Neural crest cell (in vitro differentiated cells): ENCODE measurements at regions not wholly inside any gene's neighbourhood (a gene's known extent, or its start where the extent isn't known, plus 50 kb on each side); places are given as distances from the start of the nearest gene placed in this dataset.

Experiments
- DNase-seq: peaks from one replicate; pipeline ENCODE4 v3.0.0; 2021; ENCODE audit warnings: low read depth, mixed read lengths, low spot score
- H3K27ac Mint-ChIP-seq: one replicate; pipeline ENCODE4 v1.8.0; 2021; ENCODE audit warnings: mild to moderate bottlenecking, mixed read lengths; ENCODE audit not compliant: unreplicated experiment
- H3K27me3 Mint-ChIP-seq: 2 replicates; pipeline ENCODE4 v1.8.0; 2021; ENCODE audit warnings: low read depth, mild to moderate bottlenecking, mixed read lengths
- H3K36me3 Mint-ChIP-seq: 2 replicates; pipeline ENCODE4 v1.8.0; 2021; ENCODE audit warnings: low read depth, mild to moderate bottlenecking, mixed read lengths
- H3K4me1 Mint-ChIP-seq: 2 replicates; pipeline ENCODE4 v1.8.0; 2021; ENCODE audit warnings: mixed read lengths
- H3K4me3 Mint-ChIP-seq: one replicate; pipeline ENCODE4 v1.8.0; 2021; ENCODE audit warnings: mild to moderate bottlenecking, mixed read lengths
- H3K9me3 Mint-ChIP-seq: 2 replicates; pipeline ENCODE4 v1.8.0; 2021; ENCODE audit warnings: mixed read lengths
- CTCF ChIP-seq: fragments of 200-600 bp; sonication (generic); conservative IDR thresholded peaks from 2 replicates; pipeline ENCODE4 v1.5.0; 2021; ENCODE audit warnings: antibody characterized with exemption, mild to moderate bottlenecking

GRCh38 chr14:98951031-98951430, 321.0 kb downstream of the BCL11B start:
- DNase-seq = no peak
- H3K9me3 Mint-ChIP-seq = no peaks in the 10 kb centered on the region
- no peaks in the 10 kb centered on the region for H3K27me3 Mint-ChIP-seq
- no peak for TF ChIP-seq CTCF
- H3K36me3 Mint-ChIP-seq = no peaks in the 10 kb centered on the region
- H3K4me3 Mint-ChIP-seq = no peak overlapping the region
- H3K4me1 Mint-ChIP-seq = peaks cover 26% of the 10 kb centered on the region
- H3K27ac Mint-ChIP-seq = no peak overlapping the region

- Mint-ChIP-seq H3K4me1 (peaks cover 23% of the 10 kb centered on the region), H3K27me3 (no peaks in the 10 kb centered on the region), H3K27ac (no peak overlapping the region), H3K36me3 (no peaks in the 10 kb centered on the region), H3K9me3 (no peaks in the 10 kb centered on the region), H3K4me3 (no peak overlapping the region)
- no peak for TF ChIP-seq CTCF
- no peak for DNase-seq
Measured at GRCh38 chr14:98951521-98952152, 320.4 kb downstream of the BCL11B start.

GRCh38 chr14:98952593-98953350, 319.2 kb downstream of the BCL11B start:
- no peak for DNase-seq
- no peaks in the 10 kb centered on the region for H3K27me3 Mint-ChIP-seq
- no peak overlapping the region for H3K4me3 Mint-ChIP-seq
- no peaks in the 10 kb centered on the region for H3K36me3 Mint-ChIP-seq
- H3K4me1 Mint-ChIP-seq = peaks cover 13% of the 10 kb centered on the region
- no peaks in the 10 kb centered on the region for H3K9me3 Mint-ChIP-seq
- no peak for TF ChIP-seq CTCF
- no peak overlapping the region for H3K27ac Mint-ChIP-seq

GRCh38 chr14:98953551-98954348, 318.2 kb downstream of the BCL11B start:
- H3K36me3 Mint-ChIP-seq = no peaks in the 10 kb centered on the region
- no peaks in the 10 kb centered on the region for H3K27me3 Mint-ChIP-seq
- H3K4me1 Mint-ChIP-seq = peaks cover 10% of the 10 kb centered on the region
- no peak for DNase-seq
- H3K4me3 Mint-ChIP-seq = no peak overlapping the region
- H3K9me3 Mint-ChIP-seq = no peaks in the 10 kb centered on the region
- no peak for TF ChIP-seq CTCF
- no peak overlapping the region for H3K27ac Mint-ChIP-seq

- Mint-ChIP-seq H3K4me3 (no peak overlapping the region), H3K27ac (no peak overlapping the region), H3K36me3 (no peaks in the 10 kb centered on the region), H3K27me3 (no peaks in the 10 kb centered on the region), H3K4me1 (peaks cover 5% of the 10 kb centered on the region), H3K9me3 (no peaks in the 10 kb centered on the region)
- TF ChIP-seq CTCF = no peak
- no peak for DNase-seq
Measured at GRCh38 chr14:98954349-98955000, 317.5 kb downstream of the BCL11B start.
